ENCODE measurements at regions not wholly inside any gene's neighbourhood (a gene's known extent, or its start where the extent isn't known, plus 50 kb on each side); places are given as distances from the start of the nearest gene placed in this dataset.

DNA sequence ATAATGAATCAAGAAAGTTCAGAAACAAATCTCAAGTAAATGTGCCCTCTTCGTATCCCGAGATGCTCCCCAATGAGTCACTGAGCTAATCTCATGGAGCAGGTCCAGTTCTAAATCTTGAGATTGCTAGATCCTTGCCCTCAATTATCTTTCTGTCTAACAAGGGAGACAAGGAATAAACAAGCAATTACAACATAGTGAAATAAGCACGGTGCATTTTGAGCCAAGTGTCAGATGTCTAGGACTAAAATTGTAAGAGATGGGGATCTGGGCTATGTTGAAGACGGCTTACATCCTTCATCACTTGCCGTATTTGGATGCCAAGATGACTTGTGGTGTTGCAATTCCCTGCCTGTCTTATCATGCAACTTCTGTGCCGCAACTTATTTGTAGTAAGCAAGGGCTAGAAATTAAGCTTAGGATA, 56.5 kb upstream of the ADGRF1 start:
- no peak for DNase-seq
- intact Hi-C loops (cut with DNase I; ENCODE audit: low total_unique reads) (no loop called here), in situ Hi-C loops (cut with MboI; ENCODE audit: low pct_ligation_motif_present in 1 of 4, low pct_unique_long_range_greater_than_20kb in 1 of 4, low sequenced_read_pairs in 3 of 4) (loop anchor here (5.0 to 10.0 kb wide), 4 partner anchors 144 to 209 kb away; partner anchors contain the start of gene TNFRSF21 (in 3 of the 4))
- H3K9me3 ChIP-seq, result no peaks in the 10 kb centered on the region
- no peak overlapping the region for H3K4me3 ChIP-seq
- 68 to 75% methylated on average over 6 of the region's 6 CpGs for WGBS, 2 donors (ENCODE audit: low coverage in 1 of 2)
- H3K36me3 ChIP-seq, result no peaks in the 10 kb centered on the region
- peak overlapping the region in 1 of 4 donors; percentile 41 for H3K27ac ChIP-seq
- peaks cover 0 to 33% (median 14%) of the 10 kb centered on the region in 4 donors for H3K4me1 ChIP-seq
- TF ChIP-seq POLR2AphosphoS5 (IDR thresholded peaks at IDR 0.05), result peak in 2 of 3 donors; percentile 51 to 81
- TF ChIP-seq, protein P1, sequence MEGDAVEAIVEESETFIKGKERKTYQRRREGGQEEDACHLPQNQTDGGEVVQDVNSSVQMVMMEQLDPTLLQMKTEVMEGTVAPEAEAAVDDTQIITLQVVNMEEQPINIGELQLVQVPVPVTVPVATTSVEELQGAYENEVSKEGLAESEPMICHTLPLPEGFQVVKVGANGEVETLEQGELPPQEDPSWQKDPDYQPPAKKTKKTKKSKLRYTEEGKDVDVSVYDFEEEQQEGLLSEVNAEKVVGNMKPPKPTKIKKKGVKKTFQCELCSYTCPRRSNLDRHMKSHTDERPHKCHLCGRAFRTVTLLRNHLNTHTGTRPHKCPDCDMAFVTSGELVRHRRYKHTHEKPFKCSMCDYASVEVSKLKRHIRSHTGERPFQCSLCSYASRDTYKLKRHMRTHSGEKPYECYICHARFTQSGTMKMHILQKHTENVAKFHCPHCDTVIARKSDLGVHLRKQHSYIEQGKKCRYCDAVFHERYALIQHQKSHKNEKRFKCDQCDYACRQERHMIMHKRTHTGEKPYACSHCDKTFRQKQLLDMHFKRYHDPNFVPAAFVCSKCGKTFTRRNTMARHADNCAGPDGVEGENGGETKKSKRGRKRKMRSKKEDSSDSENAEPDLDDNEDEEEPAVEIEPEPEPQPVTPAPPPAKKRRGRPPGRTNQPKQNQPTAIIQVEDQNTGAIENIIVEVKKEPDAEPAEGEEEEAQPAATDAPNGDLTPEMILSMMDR (IDR thresholded peaks at IDR 0.05), result no peak
- H3K27me3 ChIP-seq, result no peaks in the 10 kb centered on the region

DNA sequence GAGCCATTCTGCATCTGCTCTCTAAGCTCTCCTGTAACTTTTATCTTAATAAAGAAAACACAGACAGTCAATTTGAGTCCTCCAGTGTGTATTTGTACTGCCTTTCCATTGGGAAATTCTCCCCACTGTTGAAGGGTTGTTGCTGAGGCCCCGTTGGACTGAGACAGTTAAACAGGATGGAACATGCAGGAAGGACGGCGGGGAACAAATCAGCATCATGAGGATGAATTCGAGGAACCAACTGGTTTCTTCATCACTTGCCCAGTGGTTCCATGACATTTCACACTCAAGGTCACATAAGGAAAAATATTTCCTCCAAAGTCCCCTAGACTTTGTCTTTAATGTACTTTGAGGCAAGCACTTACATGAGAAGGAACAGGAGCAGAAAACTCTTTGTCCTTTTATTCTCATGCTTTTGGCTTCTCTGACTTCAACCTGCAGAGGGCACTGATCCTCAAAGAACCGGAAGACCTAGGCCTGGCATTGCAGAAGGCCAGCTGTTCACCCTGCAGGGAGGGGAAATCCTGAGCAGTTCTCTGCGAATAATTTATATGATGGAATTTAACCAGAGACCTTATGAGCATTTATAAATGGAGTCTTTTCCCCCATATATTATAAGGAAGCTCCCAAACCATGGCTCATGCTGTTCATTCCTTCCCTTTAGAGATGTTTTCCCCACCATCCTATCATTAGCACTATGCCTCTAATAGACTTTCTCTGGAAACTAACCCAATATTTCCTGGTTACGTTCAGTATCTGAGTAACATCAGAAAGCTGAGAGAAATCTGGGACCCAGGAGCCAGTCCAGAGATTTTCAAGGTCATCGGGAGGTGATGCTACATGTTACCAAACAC, 55.2 kb upstream of the ADGRF1 start:
- H3K27ac ChIP-seq, result peak overlapping the region in 2 of 4 donors; percentile 3 to 56
- 35 to 41% methylated on average over 4 to 8 of the region's 8 CpGs for WGBS, 2 donors (ENCODE audit: low coverage in 1 of 2)
- no peaks in the 10 kb centered on the region for H3K36me3 ChIP-seq
- DNase-seq, result peak; percentile 74
- in situ Hi-C loops (cut with MboI; ENCODE audit: low pct_ligation_motif_present in 1 of 4, low pct_unique_long_range_greater_than_20kb in 1 of 4, low sequenced_read_pairs in 3 of 4) (loop anchor here (5.0 to 10.0 kb wide), 4 partner anchors 145 to 210 kb away; partner anchors contain the start of gene TNFRSF21 (in 3 of the 4)), intact Hi-C loops (cut with DNase I; ENCODE audit: low total_unique reads) (loop anchor here (1.0 kb wide), 1 partner anchor 212 kb away; the partner anchor contains the start of gene TNFRSF21)
- no peak overlapping the region for H3K4me3 ChIP-seq
- no peak for TF ChIP-seq POLR2A (IDR thresholded peaks at IDR 0.05)
- no peak for TF ChIP-seq EP300 (IDR thresholded peaks at IDR 0.05; ENCODE audit: low read depth)
- TF ChIP-seq POLR2AphosphoS5 (IDR thresholded peaks at IDR 0.05), result peak in 1 of 3 donors; percentile 61
- TF ChIP-seq, protein P1 (IDR thresholded peaks at IDR 0.05), result peak; percentile 65 to 87 (median 75)
- peaks cover 0 to 33% (median 14%) of the 10 kb centered on the region in 4 donors for H3K4me1 ChIP-seq
- H3K9me3 ChIP-seq, result no peaks in the 10 kb centered on the region
- H3K27me3 ChIP-seq, result no peaks in the 10 kb centered on the region

DNA sequence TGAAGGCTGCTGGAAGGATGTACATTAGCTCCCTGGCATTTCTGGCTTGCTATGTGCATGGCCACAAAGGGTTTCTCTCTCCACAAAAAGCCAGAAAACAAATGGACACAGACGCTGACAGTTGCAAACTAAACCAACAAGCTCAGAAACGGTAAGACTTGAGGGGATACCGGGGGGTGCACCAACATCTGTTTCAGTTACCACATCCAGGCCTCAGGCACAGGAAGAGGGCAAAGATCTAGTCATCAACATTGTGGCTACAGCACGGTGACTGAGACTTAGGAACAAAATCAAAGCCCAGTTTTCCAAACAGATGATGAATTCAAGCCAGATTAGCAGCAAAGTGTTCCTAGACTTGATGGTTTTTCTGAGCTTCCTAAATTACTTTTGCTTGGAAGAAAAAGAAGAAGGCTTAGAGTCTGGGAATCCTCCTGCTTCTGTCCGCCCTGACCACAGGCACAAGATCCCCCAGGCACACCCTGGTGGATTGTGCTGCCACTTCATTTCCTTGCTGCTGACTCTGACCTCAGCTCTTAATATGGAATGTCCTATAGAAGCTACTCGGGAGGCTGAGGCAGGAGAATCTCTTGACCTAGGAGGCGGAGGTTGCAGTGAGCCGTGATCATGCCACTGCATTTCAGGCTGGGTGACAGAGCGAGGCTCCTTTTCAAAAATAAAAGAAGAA, 54.2 kb upstream of the ADGRF1 start:
- no peaks in the 10 kb centered on the region for H3K27me3 ChIP-seq
- H3K9me3 ChIP-seq, result no peaks in the 10 kb centered on the region
- 77% methylated on average over 9 of the region's 9 CpGs; no CpG with 5 or more reads in 1 of the 2 donors for WGBS, 2 donors (ENCODE audit: low coverage in 1 of 2)
- H3K27ac ChIP-seq, result no peak overlapping the region
- peaks cover 0 to 36% (median 14%) of the 10 kb centered on the region in 4 donors for H3K4me1 ChIP-seq
- in situ Hi-C loops (cut with MboI; ENCODE audit: low pct_ligation_motif_present in 1 of 4, low pct_unique_long_range_greater_than_20kb in 1 of 4, low sequenced_read_pairs in 3 of 4) (loop anchor here (5.0 to 10.0 kb wide), 4 partner anchors 146 to 211 kb away; partner anchors contain the start of gene TNFRSF21 (in 3 of the 4)), intact Hi-C loops (cut with DNase I; ENCODE audit: low total_unique reads) (no loop called here)
- no peak for TF ChIP-seq POLR2A (IDR thresholded peaks at IDR 0.05)
- no peak for TF ChIP-seq EP300 (IDR thresholded peaks at IDR 0.05; ENCODE audit: low read depth)
- TF ChIP-seq POLR2AphosphoS5 (IDR thresholded peaks at IDR 0.05), result no peak
- TF ChIP-seq, protein P1 (IDR thresholded peaks at IDR 0.05), result no peak
- H3K4me3 ChIP-seq, result no peak overlapping the region
- no peak for DNase-seq
- H3K36me3 ChIP-seq, result no peaks in the 10 kb centered on the region
